HG03439 (cell line): ENCODE measurements at regions not wholly inside any gene's neighbourhood (a gene's known extent, or its start where the extent isn't known, plus 50 kb on each side); places are given as distances from the start of the nearest gene placed in this dataset.
"Not testable (repeated sequence)": the region's sequence is repeated elsewhere in the genome, so short reads cannot be mapped to it uniquely, and the experiment has no call there.

Source experiments
- ATAC-seq: cut with Tn5 transposase; IDR thresholded peaks from one replicate; pipeline ENCODE4 v1.9.1; 2021; ENCODE audit warnings: mild to moderate bottlenecking, moderate library complexity; ENCODE audit not compliant: unreplicated experiment

DNA sequence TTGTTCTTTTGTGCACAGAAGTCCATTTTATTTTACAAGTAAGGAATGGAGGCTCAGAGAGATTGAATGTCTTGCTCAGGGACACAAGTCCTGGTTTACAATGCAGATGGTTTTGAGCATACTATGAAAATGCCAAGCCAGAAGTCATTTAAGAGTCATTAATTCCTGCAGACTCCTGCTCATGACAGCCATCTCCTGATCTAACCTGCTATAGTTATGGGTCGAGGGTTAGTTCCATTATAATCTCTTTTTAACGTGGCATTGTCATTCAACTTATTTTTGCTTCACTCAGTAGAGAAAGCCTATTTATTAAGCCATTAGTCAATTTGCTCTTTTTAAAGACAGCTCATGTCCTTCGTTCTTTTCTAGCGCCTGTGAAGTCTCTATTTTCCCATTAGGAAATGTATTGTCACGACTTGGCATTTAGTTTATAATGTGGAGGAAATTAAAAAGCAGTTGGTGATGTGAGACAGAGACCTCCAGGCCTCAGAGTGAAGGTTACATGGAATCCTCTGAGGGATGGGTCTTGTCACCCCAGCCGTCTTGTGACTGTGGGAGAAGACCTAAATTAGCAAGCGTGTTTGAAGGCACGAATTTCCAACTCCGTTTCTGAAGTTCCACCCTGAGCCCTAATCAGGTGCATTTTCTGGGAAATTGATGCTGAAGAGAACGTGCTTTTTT, 84.1 kb downstream of the ACTBL2 start:
- no peak for ATAC-seq

DNA sequence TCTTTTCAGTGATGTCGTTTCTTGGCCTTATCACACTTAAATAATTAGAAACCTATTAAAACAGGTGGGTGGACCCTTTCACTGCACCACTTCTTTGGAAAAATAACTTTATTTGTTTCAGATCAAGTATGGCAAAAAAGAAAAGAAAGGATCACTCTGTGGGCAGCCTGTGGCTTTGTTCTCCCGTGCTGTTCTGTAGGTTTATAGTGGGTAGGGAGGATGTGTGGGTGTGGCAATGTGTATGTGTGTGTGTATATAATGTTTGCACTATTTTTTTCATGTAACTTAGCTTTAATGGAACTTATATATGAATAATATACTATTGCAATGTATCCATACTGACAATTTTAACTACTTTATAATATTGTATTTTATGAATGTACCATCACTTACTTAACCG, 85.9 kb downstream of the ACTBL2 start:
- ATAC-seq: no peak

DNA sequence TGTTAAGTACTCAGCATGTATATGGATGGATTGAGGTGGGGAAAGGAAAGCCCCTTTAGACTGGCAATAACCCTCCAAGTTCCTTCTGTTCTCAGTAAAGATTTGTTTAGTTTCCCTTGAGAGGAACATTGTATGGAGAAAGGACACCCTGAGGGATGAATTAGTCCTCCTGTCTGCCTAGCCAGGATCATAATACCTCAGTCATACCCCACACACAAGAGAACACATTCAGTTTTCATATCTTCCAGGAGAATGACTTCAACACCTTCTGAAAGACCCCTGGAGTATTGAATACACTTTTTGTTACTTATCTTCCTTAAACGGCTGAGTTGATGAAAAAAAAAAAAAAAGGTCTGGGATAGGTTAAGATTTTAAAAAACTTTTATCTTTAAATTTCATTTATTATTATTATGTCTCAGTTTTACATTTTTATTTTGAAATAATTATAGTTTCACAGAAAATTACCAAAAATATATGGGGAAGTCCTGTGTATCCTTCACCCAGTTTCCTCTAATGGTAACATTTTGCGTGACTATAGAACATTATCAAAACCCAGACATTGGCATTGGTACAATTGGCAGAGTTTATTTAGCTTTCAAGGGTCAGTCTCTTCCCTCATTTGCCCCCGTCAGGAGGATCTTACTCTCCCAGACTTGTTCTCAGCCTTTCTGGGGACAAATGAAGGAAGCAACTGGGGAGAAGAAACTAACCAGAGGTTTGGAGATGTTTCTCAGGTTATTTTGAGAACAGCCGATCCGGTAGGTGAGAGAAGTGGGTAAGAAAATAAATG, 88.0 kb downstream of the ACTBL2 start:
- no peak for ATAC-seq

DNA sequence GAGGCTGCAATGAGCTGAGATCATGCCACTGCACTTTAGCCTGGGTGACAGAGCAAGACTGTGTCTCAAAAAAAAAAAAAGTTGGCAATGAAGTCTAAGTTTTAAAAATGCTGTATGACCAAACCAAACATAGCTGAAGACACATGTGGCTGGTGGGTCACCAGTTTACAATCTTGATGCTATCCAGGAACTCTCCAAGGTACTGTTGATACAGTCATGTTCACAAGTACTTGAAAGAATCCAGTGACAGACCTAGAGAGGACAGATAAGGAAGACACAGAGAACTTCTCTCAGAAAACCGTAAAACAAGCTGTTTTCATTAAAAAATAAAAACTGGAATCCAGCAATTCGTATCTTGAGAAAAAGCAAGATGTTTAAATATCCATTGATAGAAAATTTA, 95.7 kb downstream of the ACTBL2 start:
- no peak for ATAC-seq

DNA sequence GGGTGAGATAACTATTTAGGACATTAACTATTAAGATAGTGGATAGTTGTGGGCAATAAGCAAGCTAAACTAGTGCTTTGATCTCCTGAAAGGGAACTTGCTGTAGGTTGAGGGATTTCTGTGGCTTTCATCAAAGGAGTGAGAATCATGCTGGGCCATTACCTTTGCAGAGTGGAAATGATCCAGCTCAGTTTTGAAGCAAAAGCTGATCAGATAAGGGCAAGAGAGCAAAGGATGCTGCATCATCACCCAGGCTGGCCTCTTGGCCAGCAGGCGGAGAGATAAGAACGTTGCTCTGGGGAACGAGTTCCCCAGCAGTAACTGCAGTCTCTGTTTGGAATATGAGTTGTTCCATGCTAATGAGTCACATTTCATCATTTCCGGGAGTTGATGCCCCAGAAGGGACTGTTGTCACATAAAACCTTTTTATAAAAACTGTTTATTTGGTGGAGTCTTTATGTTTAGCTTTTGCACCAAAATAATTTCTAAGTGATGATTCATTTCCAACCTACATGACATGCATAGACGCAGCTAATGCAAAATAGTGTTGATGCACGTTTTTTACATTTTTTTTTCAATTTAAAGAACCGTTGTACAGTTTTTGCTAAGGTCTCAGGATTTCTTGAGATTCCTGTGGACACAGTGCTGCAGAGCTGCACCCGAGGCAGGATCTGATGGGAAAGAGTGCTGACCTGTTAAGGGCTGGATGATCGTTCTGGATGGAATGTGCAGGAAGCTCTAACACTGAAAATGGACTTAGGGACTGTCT, 99.3 kb downstream of the ACTBL2 start:
- ATAC-seq: no peak

DNA sequence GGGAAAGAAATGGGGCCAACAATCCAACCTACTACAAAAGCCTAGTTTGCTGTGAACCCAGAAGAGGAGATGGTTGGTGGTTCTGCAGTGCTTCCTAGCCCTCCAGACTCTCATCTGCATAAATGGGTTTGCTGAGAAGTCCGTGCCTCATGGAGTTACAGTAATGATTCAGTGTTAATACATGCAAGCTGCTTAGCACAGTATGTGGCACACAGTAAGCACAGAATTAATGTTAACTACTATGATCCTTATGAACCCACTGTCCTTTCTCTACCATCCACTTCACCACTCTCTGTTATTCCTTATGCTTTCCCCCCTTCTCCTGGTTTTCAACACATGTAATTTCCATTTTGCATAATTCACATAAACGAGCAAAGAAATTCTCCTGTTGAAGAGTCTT, 100.0 kb downstream of the ACTBL2 start:
- ATAC-seq: no peak

DNA sequence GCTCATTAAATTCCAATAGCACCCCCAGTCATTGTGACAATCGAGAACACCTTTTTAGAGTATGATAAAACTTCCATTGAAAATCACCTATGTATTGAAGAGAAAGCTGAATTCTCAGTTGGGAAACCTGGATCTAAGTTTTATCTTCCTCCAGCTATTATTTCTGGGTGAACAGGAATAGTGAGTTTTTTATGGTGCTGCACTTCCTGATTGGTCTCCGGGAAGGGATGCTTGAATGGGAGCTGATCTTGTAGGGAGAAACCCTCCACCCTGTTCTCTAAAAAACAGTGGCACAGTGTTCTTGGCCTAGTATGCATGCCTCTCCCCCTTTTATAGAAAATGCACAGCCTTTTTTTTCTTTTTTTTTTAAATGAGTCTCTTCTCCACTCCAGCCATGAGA, 112.2 kb downstream of the ACTBL2 start:
- no peak for ATAC-seq

DNA sequence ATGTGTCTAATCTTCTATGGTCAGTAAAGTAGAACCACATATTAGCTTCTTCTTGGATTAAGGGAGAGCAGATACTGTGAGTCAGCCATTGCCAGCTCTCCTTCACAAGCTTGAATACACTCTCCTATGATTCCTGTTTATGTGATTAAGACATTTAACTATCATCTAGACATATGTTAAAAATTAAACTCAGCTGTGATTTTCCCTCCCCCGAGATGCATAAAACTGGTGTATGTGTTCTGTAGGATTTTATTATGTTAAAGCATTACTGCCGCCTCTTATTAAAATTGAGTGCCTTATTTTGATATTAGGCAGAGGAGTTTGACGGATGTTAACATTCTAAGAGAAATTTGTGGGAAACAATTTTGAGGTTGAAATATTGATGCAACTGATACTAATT, 114.6 kb downstream of the ACTBL2 start:
- no peak for ATAC-seq

DNA sequence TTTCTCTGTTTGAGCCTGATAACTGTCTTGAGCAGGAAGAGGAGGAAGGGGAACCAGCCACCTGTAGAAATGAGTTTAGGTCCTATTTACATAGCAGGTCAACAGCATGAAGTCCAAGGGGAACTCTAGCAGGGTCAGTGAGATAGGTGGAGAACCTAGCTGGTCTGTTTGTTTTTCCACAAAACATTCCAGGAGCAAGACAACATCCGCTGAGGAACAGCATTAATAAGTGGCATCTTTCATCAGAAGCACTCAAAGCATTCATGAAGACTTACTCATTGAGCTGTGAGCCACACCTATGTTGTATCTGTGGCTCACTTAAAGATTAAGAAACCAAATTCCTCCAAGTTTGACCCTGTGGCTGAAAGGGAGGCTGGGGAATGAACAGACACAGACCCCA, 115.9 kb downstream of the ACTBL2 start:
- no peak for ATAC-seq

DNA sequence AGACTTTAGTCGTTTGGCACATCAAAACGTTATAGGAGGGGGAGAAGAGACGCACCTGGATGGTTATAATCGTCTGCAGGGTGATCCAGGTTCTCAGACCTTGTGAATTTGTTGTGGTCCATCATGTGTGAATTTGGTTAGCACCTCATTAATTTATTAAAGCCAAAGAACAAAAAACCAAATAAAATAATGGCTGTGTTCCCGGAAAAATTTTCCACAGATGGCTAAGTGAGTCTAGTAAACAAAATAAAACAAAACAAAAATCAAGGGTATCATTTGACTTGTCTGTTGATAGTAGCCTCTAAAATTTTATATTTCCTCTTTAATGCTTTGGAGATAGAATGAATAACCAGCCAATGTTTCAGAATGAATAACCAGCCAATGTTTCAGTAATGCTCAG, 119.7 kb downstream of the ACTBL2 start:
- ATAC-seq: no peak

DNA sequence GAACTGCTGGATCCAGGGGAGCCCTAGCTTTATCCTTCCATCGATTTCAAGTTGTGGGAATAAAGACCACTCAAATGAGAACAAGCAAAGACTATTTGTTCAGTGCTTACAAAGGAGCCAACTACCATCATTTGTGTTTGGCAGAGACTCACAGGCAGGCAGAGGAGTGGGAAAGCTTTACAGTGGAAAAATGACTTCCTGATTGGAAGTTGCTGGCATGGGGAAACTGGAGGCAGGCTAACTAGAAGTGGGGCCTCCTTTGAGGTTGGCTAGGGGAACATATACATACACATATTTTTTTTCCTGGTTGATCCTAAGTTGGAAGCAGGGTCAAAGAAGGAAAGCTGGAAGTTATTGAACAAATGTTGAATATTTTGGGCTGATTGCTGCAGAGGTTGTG, 121.7 kb downstream of the ACTBL2 start:
- ATAC-seq: no peak

DNA sequence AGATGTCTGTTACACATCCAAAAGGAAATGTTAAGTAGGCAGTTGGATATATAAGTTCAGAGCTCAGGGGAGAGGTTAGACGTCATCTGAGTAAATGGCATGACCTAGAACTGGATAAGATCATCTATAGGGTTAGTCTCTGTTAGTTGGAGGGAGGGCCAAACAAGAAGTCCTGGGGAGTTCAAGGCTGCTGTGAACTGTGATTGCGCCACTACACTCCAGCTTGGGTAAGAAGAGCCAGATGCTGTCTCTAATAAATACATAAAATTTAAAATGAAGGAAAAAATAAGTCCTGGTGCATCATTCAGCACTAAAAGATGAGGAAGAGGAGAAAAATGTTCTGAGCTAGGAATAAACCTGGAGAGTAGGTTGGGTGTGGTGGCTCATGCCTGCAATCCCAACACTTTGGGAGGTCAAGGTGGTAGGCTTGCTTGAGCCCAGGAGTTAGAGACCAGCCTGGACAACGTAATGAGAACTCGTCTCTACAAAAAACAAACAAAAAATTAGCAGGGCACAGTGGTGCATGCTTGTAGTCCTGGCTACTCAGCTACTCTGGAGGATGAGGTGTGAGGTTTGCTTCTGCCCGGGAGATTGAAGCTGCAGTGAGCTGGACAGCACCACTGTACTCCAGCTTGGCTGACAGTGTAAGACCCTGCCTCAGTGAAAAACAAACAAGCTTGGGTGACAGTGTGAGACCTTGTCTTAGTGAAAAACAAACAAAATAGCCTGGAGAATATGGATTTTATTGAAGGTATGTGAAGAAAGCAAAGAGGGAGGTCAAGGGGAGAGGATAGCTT, 123.6 kb downstream of the ACTBL2 start:
- ATAC-seq: no peak

DNA sequence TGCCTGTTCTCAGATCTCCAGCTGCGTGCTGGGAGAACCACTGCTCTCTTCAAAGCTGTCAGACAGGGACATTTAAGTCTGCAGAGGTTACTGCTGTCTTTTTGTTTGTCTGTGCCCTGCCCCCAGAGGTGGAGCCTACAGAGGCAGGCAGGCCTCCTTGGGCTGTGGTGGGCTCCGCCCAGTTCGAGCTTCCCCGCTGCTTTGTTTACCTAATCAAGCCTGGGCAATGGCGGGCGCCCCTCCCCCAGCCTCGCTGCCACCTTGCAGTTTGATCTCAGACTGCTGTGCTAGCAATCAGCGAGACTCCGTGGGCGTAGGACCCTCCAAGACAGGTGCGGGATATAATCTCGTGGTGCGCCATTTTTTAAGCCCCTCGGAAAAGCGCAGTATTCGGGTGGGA, 125.8 kb downstream of the ACTBL2 start:
- not testable (repeated sequence) for ATAC-seq

DNA sequence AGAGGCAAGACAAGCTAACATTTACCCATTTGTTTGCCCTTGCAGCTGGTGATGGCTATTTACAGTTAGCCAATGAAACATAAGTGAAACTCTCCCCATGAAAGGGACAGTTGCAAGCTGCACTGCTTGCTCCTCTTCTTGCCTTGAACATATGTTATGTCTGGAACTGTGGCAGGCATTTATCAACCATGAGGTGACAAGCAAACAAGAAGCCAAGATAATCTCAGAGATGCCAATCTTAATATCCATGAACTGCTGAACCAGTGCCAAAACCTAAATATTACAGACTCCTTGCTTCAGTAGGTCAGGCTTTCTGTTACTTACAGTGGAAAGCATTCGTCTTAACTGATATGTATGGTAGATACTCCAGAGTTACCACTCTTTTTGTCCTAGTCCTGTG, 133.4 kb downstream of the ACTBL2 start:
- ATAC-seq: no peak

DNA sequence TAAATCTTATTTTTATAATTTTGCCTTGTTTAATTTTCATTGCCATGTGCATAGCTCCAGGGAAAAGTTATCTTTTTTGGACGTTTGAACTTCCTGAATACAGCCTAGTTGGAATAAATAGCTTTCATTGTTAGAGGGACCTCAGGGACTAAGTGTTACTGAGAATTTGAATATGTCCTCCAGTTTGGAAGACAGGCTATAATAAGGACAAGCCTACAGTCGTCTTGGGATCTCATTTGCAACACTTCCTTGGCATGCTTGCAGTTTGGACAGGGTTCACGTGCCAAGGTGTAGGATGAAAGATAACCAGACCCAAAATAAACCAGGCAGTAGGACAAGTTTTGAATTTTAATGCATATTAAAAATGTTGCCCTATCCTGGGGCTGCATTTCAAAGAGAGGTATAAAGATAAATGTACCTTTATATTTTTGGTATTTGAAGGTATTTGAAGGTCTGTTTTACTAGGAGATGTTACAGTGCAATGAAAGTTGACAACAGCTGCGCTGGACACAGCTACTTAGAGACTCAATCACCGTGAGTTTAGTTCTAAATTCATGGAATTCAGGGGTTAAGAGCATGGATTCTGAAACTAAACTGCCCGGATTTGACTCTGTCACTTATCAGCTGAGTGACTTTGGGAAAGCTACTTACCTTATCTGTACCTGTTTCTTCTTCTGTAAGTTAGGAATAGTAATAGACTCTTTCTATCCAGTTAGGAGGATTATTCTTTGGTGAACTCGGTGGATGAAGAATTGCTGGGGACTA, 134.1 kb downstream of the ACTBL2 start:
- ATAC-seq: no peak

DNA sequence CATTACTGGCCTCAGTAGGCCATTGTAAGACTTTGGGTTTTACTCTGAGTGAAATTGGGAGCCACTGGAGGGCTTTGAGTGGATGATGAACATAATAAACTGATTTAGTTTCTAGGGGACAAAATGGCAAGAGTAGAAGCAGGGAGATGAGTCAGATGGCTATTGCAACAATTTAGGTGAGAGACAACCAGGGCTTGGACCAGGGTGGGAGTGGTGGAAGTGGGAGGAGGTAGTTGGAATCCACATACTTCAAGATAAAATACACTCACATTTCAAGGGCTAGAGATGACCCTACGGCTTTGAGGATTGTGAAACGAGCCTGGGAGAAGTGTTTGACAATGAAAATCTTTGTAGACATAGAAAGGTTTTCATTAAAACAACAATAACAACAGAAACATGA, 136.3 kb downstream of the ACTBL2 start:
- no peak for ATAC-seq

DNA sequence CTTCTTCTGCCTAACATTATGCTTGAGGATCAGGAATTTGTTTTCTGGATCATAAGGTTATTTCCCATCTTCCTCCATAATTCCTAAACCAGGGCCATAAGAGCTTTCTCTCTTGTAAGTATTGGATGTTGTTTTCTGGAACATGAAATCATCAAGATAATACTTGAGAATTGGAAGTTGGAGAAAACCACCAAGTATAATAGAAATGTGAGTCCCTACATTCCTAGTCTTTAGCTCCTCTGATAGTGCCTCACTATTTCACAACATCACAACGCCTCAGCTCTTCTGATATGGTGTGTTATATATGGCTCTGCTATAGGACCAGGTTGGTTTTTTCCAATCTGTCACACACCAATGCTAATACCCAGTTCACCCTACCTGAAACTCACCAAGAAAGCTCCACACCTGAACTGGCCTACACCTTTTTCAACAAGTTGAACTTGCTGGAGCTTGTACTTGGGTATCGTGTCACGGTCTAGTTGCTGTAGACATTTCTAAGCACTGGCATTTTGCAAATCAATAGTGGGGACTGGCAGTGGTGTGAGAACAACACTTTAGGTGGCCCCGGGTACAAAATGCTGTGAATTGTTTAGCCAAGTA, 141.1 kb downstream of the ACTBL2 start:
- no peak for ATAC-seq

DNA sequence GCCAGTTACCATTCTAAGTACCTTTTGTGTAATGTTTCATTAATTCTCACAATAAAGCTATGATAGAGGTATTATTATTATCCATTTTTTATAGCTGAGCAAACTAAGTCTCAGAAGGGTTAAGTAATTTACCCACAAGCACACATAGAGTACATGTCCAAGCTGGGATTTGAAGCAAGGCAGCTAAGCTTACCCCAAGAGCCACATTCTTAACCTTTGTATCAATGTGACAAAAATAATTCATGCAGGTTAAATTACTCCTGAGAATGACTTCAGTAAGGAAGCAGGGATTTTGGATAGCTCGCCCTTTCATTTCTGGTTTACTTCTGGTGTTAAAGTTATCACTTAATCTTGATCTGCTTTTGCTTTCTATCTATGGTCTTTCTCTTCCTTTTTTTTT, 141.9 kb downstream of the ACTBL2 start:
- ATAC-seq: no peak

DNA sequence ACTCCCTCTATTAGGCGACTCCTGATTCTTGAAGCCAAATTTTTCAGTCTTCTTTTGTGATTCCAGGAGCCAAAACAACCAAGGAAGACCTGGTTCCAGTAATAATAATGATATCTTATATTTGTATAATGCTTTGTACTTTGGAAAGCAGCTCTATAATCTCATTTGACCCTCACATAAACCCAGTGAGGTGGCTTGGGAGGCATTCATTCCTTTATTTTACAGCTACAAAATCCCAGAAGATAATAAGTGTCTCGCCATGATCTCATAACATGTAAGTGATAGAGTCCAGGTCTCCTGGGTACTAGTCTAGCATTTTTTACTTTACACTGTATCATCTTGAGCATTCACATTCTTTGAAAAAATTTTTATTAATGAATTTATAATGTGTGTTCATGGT, 143.1 kb downstream of the ACTBL2 start:
- no peak for ATAC-seq

DNA sequence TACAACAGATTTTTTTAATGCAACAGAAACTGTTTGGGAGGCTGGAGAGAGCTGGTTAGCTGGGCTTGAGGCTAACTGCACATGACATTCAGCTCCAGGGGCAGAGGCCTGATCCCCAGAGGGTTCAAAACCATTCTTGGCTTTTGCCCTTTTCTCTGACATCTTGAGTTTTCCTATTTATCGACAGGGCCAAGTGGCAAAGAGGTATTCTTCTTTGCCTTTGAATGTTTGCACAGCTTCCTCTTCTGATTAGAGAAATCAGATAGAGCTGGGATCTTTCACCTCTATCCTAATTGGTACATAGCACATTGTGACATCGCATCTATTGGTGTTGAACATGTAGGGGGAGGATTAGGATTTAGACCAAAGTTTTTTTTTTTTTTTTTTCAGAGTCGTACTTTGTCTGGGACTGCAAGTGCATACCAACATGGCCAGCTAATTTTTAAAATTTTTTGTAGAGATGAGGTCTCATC, 143.7 kb downstream of the ACTBL2 start:
- ATAC-seq: no peak
